Prostate gland (tissue), 2 donors: ENCODE measurements at regions not wholly inside any gene's neighbourhood (a gene's known extent, or its start where the extent isn't known, plus 50 kb on each side); places are given as distances from the start of the nearest gene placed in this dataset.

Source experiments
- DNase-seq: peaks from one replicate; pipeline ENCODE4 v3.0.0-alpha.2; 2019; ENCODE audit warnings: low spot score
- H3K27ac ChIP-seq, 2 donors: fragments of 200-600 bp; sonication (generic); 2 replicates each; pipeline ENCODE4 v1.5.1; 2017 to 2019
- H3K27me3 ChIP-seq: fragments of 200-600 bp; sonication (generic); replicated peaks from 2 replicates; pipeline ENCODE4 v1.5.1; 2019; ENCODE audit not compliant: insufficient read depth
- H3K36me3 ChIP-seq, 2 donors: fragments of 200-600 bp; sonication (generic); 1 replicate in 1 of 2; 2 replicates in 1 of 2; pipeline versions ENCODE4 v1.5.1 to v1.8.1; 2017 to 2019
- H3K4me1 ChIP-seq: fragments of 200-600 bp; sonication (generic); replicated peaks from 2 replicates; pipeline ENCODE4 v1.5.1; 2019
- H3K4me3 ChIP-seq, 2 donors: fragments of 200-600 bp; sonication (generic); 2 replicates each; pipeline ENCODE4 v1.5.1; 2017 to 2019
- H3K9me3 ChIP-seq: fragments of 200-600 bp; sonication (generic); 2 replicates; pipeline ENCODE4 v1.5.1; 2017
- CTCF ChIP-seq, 4 experiments: fragments of 200-600 bp in 2 of 4; fragments of 450-650 bp in 2 of 4; sonication (generic) in 2 of 4; IDR thresholded peaks; 1 replicate in 3 of 4; 2 replicates in 1 of 4; pipeline ENCODE4 v1.5.1; 2016 to 2019; ENCODE audit warnings: antibody characterized with exemption in 4 of 4, mild to moderate bottlenecking in 2 of 4, moderate library complexity in 2 of 4
- POLR2A ChIP-seq: fragments of 450-650 bp; IDR thresholded peaks from one replicate; pipeline ENCODE4 v1.6.1; 2016; ENCODE audit warnings: antibody characterized with exemption, mild to moderate bottlenecking
- POLR2AphosphoS5 ChIP-seq: sonication (generic); formaldehyde crosslinking; IDR thresholded peaks from one replicate; pipeline ENCODE4 v1.6.1; 2017; ENCODE audit warnings: antibody characterized with exemption
- WGBS: methylation state at CpG from one replicate; pipeline ENCODE4 v1.1.5; 2018; 5-methylcytosine and 5-hydroxymethylcytosine counted together
- intact Hi-C: fragments of 100-400 bp; cut with DNase I; formaldehyde crosslinking; loops from one replicate; pipeline ENCODE4 v1.14.2; 2022

GRCh38 chr3:162334537-162334936 lies 837.9 kb downstream of the OTOL1 start:
- DNase-seq, result no peak
- Histone ChIP-seq H3K9me3 (no peaks in the 10 kb centered on the region), H3K36me3 (no peaks in the 10 kb centered on the region), H3K4me1 (no peaks in the 10 kb centered on the region), H3K27me3 (no peaks in the 10 kb centered on the region), H3K4me3 (no peak overlapping the region), H3K27ac (no peak overlapping the region)
- TF ChIP-seq POLR2A, result no peak
- TF ChIP-seq CTCF (IDR thresholded peaks at IDR 0.05), result no peak
- no peak for TF ChIP-seq POLR2AphosphoS5
- intact Hi-C loops, result no loop called here
- WGBS, result 67% methylated on average over 3 of the region's 3 CpGs

GRCh38 chr3:162337630-162338029 lies 841.0 kb downstream of the OTOL1 start:
- no peaks in the 10 kb centered on the region for H3K27me3 ChIP-seq
- 55% methylated on average over 1 of the region's 1 CpG for WGBS
- no peak overlapping the region for H3K27ac ChIP-seq
- H3K9me3 ChIP-seq, result no peaks in the 10 kb centered on the region
- no peak overlapping the region for H3K4me3 ChIP-seq
- DNase-seq, result no peak
- intact Hi-C loops, result no loop called here
- no peak for TF ChIP-seq POLR2A
- no peak for TF ChIP-seq POLR2AphosphoS5
- TF ChIP-seq CTCF (IDR thresholded peaks at IDR 0.05), result no peak
- no peaks in the 10 kb centered on the region for H3K4me1 ChIP-seq
- no peaks in the 10 kb centered on the region for H3K36me3 ChIP-seq

GRCh38 chr3:162338514-162338913 lies 841.9 kb downstream of the OTOL1 start:
- TF ChIP-seq POLR2A (no peak), POLR2AphosphoS5 (no peak), CTCF (IDR thresholded peaks at IDR 0.05) (no peak)
- intact Hi-C loops, result no loop called here
- no peak overlapping the region for H3K27ac ChIP-seq
- no peaks in the 10 kb centered on the region for H3K36me3 ChIP-seq
- H3K9me3 ChIP-seq, result no peaks in the 10 kb centered on the region
- no peak for DNase-seq
- H3K27me3 ChIP-seq, result no peaks in the 10 kb centered on the region
- no peaks in the 10 kb centered on the region for H3K4me1 ChIP-seq
- H3K4me3 ChIP-seq, result no peak overlapping the region

DNA sequence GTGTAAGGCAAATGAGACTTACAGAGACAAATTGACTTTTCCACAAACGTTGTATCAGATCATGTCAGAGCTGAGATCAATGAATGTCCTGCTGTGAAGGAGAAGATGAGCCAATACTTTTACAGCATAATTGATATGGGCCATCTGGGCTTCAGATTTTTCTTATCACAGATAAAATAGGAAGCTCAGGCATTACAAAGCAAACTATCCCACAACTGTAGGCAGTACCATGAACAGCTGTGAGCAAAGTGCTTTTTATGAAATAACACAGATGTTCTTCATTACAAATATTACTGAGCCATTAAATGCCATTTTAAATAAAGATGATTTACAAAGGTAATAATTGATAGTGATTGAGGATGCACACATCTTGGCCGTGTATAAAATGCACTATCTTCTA lies 852.3 kb downstream of the OTOL1 start:
- no peak for TF ChIP-seq CTCF (IDR thresholded peaks at IDR 0.05)
- no peak for TF ChIP-seq POLR2A
- TF ChIP-seq POLR2AphosphoS5, result no peak
- Histone ChIP-seq H3K27me3 (no peaks in the 10 kb centered on the region), H3K27ac (no peak overlapping the region), H3K4me1 (no peaks in the 10 kb centered on the region), H3K4me3 (no peak overlapping the region), H3K9me3 (no peaks in the 10 kb centered on the region), H3K36me3 (no peaks in the 10 kb centered on the region)
- intact Hi-C loops, result no loop called here
- DNase-seq, result no peak
- WGBS, result 44% methylated on average over 2 of the region's 2 CpGs

GRCh38 chr3:162353414-162353813 lies 856.8 kb downstream of the OTOL1 start:
- 54% methylated on average over 2 of the region's 2 CpGs for WGBS
- no peaks in the 10 kb centered on the region for H3K4me1 ChIP-seq
- intact Hi-C loops, result no loop called here

More at GRCh38 chr3:162353414-162353813, 856.8 kb downstream of the OTOL1 start:
- no peak for TF ChIP-seq CTCF (IDR thresholded peaks at IDR 0.05)
- TF ChIP-seq POLR2AphosphoS5, result no peak
- TF ChIP-seq POLR2A, result no peak
- no peak for DNase-seq
- no peaks in the 10 kb centered on the region for H3K36me3 ChIP-seq
- no peaks in the 10 kb centered on the region for H3K9me3 ChIP-seq
- no peak overlapping the region for H3K27ac ChIP-seq
- no peak overlapping the region for H3K4me3 ChIP-seq
- no peaks in the 10 kb centered on the region for H3K27me3 ChIP-seq
